Adipose tissue (tissue), 3 donors: ENCODE measurements at regions not wholly inside any gene's neighbourhood (a gene's known extent, or its start where the extent isn't known, plus 50 kb on each side); places are given as distances from the start of the nearest gene placed in this dataset.

Source experiments
- H3K27ac ChIP-seq: one replicate; pipeline ENCODE4 v1.5.1; 2013; ENCODE audit warnings: low read depth, low read length
- WGBS, 3 donors: extraction: QIAGEN DNeasy Blood & Tissue Kit; methylation state at CpG; one replicate each; pipeline ENCODE4 v1.1.7; 2013; 5-methylcytosine and 5-hydroxymethylcytosine counted together
- donor health status: healthy with polysubstance abuse.
- donor health status: Bipolar disorder and iron deficiency.
- donor health status: healthy.

DNA sequence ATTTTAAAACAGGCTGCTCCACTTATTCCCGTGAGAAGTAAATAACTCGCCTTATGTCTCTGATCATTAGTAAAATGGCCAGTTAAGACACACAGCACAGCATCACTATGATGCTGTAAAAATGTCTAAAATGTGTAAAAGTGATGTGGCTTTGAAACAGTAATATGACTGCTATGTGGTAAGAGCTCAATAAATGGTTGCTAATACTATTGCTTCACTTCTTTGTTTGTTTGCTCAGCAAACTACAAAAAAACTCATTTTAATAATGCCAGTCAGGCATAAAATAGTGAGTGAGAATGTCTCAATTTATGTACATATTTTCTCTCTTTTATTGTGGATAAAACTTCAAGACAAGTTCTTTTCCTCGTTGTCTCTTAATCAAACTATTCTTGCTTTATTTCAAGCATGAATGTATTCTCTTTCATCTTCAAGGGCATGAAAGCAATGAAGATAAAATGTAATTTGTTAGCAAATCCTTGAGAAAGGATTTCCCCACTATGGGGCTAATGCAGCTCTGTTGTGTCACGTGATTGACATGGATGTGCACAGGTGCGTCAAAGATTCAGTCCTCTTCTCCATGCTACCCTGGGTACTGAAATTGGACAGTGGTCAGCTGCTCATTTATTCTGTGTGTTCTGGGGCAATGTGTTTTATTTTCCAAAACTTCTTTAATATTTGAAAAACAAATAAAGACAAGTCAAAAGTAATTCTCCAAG lies 387.2 kb downstream of the TRIB2 start:
- 64 to 74% (median 65%) methylated on average over 5 of the region's 5 CpGs for WGBS, 3 donors
- no peak overlapping the region for H3K27ac ChIP-seq

DNA sequence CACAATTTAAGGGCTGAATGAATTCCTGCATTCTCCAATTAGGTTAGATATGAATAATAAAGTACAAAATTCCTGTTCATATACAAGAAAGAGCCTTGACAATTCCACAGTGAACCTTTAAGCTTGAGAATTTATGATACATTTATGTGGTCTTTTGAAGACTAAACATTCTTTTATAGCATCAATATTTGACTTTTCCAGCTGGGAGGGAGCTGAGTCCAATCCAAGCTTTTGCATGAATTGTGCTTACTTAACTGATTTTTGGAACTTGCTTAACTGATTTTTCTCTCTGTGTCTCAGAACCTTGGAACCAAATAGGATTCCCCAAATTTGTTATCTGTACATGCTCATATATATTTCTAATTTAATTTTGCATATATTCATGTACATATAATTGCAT lies 388.0 kb downstream of the TRIB2 start:
- H3K27ac ChIP-seq = no peak overlapping the region

DNA sequence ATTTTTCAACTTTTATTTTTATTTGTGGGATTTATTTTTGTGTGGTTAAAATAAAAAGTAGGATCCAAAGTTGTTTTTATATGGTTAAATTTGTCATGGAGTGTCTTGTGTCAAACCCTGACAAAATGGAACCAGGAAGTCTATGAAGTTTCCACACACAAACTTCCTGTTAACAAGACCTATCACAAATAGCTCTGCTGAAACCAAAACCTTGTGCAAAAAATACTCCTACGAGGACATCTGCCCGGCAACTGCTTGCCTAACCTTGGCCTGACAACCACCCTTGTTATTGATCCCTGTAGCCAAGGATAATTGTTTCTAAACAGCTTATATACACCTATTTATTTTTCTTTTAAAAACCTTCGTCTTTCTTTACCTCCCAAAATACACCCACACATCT lies 389.6 kb downstream of the TRIB2 start:
- no peak overlapping the region for H3K27ac ChIP-seq
- 44 to 83% (median 77%) methylated on average over 3 of the region's 3 CpGs for WGBS, 3 donors

DNA sequence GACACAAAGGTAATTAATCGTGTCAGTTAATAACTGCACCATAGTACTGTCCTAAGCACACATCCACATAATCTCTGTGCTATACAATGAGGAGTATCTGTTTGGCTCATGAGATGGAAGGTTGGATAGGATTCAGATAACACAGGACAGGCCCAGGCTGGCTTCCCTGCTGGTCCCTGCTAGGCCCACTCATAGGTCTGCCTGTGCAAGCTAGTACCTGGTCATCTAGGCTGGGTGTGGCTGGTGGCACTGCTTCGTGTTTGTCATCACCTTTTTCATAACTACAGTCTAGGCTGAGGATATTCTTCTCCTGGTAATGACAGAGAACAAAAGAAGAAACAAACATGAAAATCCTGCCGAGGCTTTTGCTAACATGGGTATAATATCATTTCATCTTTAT lies 392.8 kb downstream of the TRIB2 start:
- H3K27ac ChIP-seq = no peak overlapping the region
- 76 to 90% (median 78%) methylated on average over 3 of the region's 3 CpGs for WGBS, 3 donors

DNA sequence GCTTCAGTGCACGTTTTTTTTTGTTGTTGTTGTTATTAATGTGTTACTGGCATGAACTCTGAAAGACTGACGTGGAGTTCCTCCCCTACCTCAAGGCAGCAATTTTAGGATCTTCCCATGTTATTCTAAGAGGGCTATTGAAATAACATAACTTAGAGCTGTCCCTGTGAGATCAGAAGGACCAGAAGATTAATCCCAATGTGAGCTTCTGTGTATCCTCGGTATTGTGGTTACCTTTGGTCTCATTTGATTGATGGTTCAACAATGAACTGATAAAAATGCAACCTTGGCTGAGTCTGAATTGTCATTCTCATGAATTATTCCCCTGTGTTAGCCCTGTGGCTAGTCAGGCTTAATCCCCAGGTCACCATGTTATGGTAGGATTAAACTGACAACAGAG lies 394.1 kb downstream of the TRIB2 start:
- no peak overlapping the region for H3K27ac ChIP-seq
- 53 to 63% (median 60%) methylated on average over 3 of the region's 3 CpGs for WGBS, 3 donors

DNA sequence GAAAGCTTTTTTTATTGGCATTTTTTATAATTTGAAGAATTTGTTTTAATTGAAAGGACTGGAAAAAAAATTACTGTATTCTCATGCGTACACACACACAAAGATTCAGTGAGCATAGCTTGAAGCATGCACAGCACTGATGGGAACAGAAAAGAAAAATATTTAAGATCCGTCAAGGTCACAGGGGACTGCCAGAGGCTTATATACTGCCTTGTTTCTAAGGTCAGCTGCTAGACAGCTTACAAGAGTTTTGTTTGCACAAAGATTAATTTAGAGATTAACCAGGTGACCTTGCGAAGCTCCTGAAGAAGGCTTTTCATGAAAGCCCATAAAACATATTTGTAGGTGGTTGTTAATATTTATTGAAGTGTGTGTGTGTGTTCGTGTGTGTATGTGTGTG lies 396.3 kb downstream of the TRIB2 start:
- no peak overlapping the region for H3K27ac ChIP-seq
- 30 to 82% (median 81%) methylated on average over 4 of the region's 4 CpGs for WGBS, 3 donors

DNA sequence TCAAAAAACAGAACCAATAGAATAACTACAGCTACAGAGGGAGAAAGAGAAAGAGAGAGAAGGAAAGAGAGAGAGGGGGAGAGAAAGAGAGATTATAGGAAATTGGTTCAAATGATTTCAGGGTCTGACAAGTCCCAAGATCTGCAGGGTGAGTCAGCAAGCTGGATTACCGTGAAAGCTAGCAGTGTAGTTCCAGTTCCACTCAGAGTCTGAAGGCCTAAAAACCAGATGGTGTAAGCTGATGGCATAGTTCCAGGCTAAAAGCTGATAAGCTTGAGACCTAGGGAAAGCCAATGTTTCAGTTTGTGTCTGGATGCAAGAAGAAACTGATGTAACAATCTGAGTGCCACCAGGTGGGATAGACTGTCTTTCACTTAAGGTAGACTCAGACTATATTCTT lies 397.7 kb downstream of the TRIB2 start:
- 6 to 13% (median 7%) methylated on average over 1 of the region's 1 CpG for WGBS, 3 donors

DNA sequence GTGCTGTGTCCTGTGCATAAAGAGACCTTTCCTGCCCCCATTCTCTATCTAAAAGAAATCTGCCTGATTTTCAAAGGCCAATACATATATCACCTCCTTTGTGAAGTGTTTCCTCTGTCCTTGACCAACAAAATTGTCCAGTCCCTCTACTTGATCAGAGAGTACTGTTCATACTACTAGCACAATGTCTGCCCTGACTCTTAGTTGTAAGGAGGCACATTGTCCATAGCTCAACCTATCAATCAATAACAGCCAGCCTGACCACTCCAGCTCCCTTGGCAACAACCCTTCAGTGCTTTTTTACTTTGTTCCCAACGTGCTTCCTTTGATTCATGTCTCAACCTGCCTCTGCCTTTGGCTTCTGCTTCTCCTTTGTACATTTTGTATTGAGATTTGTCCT lies 398.9 kb downstream of the TRIB2 start:
- no peak overlapping the region for H3K27ac ChIP-seq
- 6 to 49% (median 35%) methylated on average over 1 of the region's 1 CpG for WGBS, 3 donors

More for the DNA sequence above, 397.7 kb downstream of the TRIB2 start:
- no peak overlapping the region for H3K27ac ChIP-seq

DNA sequence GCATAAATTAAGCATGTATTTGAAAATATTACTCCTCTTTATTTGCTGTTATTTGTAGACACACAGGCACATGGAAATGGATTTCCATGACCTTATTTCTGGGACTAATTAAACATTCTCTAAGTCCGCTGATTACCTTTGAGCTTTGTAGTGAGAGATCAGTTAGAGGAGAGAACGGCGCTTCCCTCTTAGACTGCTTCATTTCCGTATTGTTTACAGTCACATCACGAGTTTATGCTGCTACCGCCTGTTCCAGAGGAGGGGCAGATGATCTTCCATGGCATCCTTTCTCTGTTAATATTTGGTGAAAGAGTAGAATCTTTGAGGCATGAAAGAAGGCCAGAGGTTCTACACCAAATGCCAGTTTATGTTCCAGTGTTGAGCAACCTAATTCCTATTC lies 404.4 kb downstream of the TRIB2 start:
- WGBS, 3 donors = 86 to 92% (median 88%) methylated on average over 6 of the region's 6 CpGs
- no peak overlapping the region for H3K27ac ChIP-seq

DNA sequence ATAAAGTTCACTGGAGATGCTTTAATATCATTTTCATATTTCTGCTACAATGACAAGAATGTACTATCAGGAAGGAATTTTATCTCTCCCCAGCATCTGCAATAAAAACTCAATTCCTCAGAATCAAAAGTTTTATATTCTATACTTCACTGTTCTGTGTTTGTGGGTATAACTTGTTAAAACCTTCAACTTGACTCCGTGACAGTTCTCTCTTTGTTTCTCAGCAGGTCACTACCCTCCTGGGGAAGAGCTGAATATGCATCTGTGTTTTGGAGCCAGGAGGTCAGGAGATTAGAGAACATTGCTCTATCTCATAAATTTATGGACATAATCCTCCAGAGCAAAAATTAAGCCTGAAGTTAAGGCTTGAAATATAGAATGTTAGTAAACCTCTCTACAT lies 411.4 kb downstream of the TRIB2 start:
- WGBS, 3 donors = 41 to 47% (median 42%) methylated on average over 1 of the region's 1 CpG

DNA sequence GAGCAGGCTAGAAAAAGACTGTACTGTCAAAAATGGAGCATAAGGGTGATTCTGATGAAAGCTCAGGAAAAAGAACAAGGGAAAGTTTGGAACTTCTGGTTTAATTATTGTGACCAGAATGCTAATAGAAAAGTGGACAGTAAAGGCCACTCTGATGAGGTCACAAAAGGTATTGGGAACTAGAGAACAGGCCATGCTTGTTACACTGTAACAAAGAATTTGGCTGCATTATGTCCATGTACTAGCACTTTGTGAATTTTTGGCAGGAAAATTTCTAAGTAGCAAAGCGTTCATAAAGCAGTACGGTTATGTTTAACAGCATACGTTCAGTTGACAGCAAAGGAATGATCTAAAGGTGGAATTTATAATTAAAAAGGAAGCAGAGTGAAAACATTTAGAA lies 418.6 kb downstream of the TRIB2 start:
- no peak overlapping the region for H3K27ac ChIP-seq
- 57 to 75% (median 69%) methylated on average over 3 of the region's 3 CpGs for WGBS, 3 donors

More for the DNA sequence above, 411.4 kb downstream of the TRIB2 start:
- no peak overlapping the region for H3K27ac ChIP-seq

DNA sequence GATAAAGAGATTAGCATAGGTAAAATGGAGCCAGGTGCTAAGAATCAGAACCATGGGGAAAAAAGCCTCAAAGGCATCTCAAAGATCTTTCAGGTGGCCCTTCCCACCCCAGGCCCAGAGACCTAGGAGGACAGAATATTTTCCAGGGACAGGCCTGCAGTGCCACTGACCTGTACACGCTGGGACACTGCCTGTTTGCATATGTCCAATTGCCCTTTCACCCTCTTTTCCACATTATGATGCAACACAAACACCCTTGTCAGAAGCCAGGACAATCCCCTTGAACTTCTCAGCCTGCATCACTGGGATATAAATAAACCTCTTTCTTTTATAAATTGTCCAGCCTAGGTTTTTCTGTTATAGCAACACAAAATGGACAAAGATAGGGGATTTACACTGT lies 419.1 kb downstream of the TRIB2 start:
- 53 to 71% (median 63%) methylated on average over 1 of the region's 1 CpG for WGBS, 3 donors
- no peak overlapping the region for H3K27ac ChIP-seq

DNA sequence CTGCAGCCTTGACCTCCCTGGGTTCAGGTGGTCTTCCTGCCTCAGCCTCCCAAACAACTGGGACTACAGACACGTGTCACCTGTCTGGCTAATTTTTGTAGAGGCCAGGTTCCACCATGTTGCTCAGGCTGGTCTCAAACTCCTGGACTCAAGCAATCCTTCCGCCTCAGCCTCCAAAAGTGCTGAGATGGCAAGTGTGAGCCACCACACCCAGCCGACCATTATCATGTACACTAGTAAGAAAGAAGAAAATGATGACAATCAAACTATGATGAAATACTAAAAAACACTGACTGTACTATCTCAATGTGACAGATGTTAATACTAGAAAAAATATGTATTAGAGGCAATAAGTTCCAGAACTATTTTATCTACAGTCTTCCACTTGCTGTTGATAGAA lies 420.9 kb downstream of the TRIB2 start:
- 80 to 87% (median 86%) methylated on average over 3 of the region's 3 CpGs for WGBS, 3 donors
- no peak overlapping the region for H3K27ac ChIP-seq

DNA sequence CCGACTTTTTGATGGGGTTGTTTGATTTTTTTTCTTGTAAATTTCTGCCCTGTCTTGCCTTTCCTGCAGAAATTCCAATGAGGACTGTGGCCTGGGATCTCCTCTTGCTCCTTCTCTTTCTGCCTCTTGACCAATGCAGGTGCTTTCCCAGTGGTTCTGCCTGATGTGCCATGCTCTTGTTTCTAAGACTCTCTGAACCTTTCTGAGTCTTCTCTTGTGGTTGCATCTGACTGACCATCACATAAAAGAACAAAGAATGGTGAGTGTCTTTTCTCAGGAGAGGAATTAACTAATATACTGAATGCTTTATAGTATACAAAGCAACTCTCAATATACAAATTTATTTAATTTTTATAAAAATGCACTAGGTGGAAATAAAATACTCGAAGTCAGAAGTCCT lies 424.6 kb downstream of the TRIB2 start:
- H3K27ac ChIP-seq = no peak overlapping the region
- 81 to 91% (median 87%) methylated on average over 2 of the region's 2 CpGs for WGBS, 3 donors

DNA sequence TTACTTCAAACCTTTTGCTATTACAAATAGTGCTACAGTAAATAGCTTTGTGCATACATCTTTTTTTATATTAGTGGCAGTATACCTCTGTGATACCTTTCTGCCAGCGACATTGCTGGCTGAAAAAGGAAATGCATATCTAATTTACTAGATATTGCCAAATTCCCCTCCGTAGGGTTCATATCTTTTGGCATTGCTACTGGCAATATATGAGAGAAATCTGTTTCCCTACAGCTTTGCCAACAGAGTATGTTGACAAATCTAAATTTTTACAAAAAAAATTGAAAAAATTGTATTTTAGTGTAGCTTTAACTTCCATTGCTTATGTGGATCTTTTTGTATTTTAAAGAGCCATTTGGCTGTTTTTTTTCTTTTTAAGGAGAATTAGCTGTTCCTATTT lies 426.7 kb downstream of the TRIB2 start:
- 25 to 47% (median 43%) methylated on average over 2 of the region's 2 CpGs for WGBS, 3 donors
- H3K27ac ChIP-seq = no peak overlapping the region

DNA sequence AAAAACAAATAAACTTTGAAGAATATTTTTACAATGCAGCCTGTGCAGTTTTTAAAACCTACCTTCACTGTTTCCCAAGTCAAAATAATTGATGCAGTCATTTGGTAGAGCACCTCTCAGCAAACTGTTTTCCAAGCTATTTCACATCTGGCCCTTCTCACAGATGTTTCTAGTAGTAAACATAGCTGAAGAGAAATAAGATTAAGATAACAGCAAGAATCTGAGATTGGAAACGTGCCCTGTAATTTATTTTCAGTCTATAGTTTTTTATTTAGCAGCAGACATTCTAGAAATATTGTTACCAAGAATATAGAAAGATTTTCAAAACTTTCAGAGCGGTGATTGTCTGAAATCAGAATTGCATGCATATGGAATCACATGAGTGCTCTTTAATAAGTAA lies 440.2 kb downstream of the TRIB2 start:
- H3K27ac ChIP-seq = no peak overlapping the region
- WGBS, 3 donors = 41 to 52% (median 49%) methylated on average over 2 of the region's 2 CpGs

DNA sequence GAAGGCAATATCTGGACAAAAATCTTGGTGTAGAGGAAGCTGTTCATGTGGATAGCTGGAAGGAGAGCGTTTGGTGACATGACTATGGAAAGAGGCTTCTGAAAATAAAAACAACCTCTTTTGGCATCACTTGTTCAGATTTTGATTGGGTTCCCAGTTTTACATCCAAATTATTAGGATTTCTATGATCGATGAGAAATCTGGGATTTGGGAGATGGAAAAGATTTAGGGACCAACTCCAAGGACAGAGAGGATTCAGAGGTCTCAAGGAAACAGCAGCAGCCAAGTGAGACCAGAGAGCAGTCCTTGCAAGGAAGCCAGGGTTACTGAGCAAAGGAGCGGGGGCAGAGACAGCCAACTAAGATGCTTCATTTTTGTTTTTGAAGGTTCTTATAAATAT lies 441.7 kb downstream of the TRIB2 start:
- no peak overlapping the region for H3K27ac ChIP-seq
- WGBS, 3 donors = 50 to 83% (median 60%) methylated on average over 3 of the region's 3 CpGs

DNA sequence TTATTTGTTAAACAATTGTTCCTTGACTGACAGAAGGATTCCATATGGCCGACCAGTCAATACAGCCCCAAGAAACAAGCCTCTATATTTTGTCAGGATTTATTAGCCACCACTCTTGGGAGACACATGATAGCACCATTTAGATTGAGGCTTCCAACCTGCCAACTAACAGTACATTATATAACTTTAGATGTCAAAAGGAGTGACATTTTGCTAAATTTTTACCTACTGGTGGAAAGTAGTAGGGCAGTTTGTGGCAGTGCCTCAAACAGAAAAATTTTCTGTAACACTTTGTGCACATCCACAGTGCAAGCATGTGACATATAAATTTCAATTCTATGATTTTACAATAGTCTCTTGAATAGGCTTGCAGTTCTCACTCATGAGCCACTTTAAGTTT lies 464.0 kb downstream of the TRIB2 start:
- no peak overlapping the region for H3K27ac ChIP-seq
- WGBS, 3 donors = 69 to 88% (median 87%) methylated on average over 1 of the region's 1 CpG

DNA sequence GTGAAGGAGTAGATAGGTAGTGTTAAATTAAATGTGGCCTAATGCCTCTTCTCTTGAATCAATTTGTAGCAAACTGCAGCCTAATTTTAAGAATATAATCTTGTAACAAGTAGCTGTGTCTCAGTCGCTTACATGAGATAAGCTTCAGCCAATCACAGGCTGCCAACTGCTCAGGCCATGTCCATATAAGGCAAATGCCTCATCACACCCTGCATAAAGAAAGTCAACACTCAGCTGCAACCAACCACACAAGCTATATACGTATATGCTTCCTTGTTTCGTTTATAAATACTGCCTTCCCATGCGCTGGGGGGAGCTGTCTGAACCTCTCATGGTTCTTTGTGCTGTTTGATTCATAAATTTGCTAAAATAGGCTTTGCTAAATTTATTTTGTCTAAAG lies 476.3 kb downstream of the TRIB2 start:
- no peak overlapping the region for H3K27ac ChIP-seq
- WGBS, 3 donors = 54 to 66% (median 59%) methylated on average over 4 of the region's 4 CpGs

DNA sequence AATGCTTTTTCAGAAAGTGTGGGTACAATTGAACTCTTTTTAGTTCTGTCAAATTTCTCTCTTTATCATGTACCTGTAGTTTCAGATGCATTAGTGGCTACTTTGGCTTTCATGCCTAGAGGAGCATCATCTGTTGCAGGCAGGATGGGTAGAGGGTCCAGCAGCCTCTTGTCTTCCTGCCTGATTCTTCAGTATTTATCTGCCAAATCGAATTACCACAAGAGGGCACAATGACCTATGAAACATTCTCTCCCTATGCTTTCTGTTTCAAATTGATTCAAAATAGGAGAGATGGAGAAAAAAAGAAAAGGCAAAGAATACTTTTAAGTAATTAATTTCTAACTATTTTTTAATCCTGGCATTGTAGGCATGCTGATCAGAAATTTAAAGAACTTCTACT lies 477.2 kb downstream of the TRIB2 start:
- 0 to 8% (median 8%) methylated on average over 1 of the region's 1 CpG for WGBS, 3 donors
- H3K27ac ChIP-seq = no peak overlapping the region

DNA sequence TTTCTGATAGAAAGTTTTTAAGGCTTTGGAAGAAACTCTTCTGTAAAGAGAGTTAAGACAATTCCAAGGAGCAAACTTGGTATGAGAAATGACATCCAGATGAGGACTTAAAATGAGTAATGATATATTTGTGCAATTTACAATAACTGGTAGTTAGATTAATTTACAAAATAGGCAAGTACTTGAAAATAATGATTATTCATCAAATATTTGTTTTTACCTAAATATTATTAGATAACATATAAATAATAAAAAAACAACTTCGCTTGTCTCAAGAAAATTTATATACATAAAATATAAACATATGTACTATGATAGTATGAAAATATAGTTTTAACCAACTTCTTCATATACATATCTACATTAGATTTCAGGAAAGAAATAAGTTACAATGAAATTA lies 478.5 kb downstream of the TRIB2 start:
- WGBS, 3 donors = 89 to 94% (median 90%) methylated on average over 1 of the region's 1 CpG
- H3K27ac ChIP-seq = no peak overlapping the region
